Stimulated activated CD8-positive, alpha-beta memory T cell treated with anti-CD3 and anti-CD28 coated beads, Interleukin-7, amount 100 ng/mL, for 48 hours (primary cell): ENCODE measurements at regions not wholly inside any gene's neighbourhood (a gene's known extent, or its start where the extent isn't known, plus 50 kb on each side); places are given as distances from the start of the nearest gene placed in this dataset.
A peak's percentile ranks its signal among the peaks of the same experiment; 100 is the strongest.
"Not testable (repeated sequence)": the region's sequence is repeated elsewhere in the genome, so short reads cannot be mapped to it uniquely, and the experiment has no call there.

Source experiments
- DNase-seq, 2 donors: peaks; one replicate each; pipeline ENCODE4 v3.0.0-alpha.2; 2020; ENCODE audit warnings: low read depth in 1 of 2; ENCODE audit errors: extremely low read depth in 1 of 2

DNA sequence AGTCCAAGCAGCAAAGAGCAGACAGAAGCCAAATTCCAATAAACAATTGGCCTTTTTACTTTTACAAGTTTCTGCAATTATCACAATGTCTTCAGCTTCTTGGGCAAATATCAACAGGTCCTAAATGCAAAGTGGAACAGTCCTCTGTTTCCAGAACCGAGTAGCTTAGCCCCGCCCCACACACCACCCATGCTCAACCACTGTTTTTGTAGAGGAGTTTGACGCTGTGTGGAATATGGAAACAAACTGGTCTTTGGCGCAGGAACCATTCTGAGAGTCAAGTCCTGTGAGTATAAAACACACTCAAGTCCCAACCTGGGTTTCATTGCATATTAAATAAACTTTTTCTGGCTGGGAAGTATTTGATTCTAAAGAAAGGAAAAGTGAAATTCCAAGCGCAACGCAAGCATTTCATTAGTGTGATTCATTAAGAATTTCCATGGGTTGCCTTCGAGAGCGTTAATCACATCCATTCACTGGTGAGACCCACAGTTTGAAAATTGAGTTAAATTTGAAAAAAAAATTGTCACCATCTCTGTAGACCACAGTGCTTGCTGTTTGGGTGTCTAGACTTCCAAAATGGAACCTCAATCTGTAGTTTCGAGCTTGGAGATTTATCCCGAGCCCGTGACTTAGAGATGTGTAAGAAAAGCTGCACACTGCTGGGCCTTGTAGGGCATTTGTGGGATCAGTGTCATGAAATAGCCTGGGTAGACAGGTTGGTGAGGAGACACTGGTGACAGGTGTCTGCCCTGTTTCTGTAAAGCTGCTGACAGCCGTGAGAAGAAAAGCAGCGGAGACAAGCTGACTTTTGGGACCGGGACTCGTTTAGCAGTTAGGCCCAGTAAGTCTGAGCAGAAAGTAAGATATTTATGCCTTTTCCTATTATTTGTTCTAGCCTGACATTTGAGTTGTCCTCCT is 96.1 kb downstream of the DAD1 start:
- DNase-seq: no peak

GRCh38 chr14:22491683-22492621 is 97.1 kb downstream of the DAD1 start:
- DNase-seq: peak in 1 of 2 donors; percentile 29

GRCh38 chr14:22491053-22491452 is 98.0 kb downstream of the DAD1 start:
- DNase-seq: not testable (repeated sequence)

GRCh38 chr14:22489957-22490950 is 98.8 kb downstream of the DAD1 start:
- DNase-seq: no peak

DNA sequence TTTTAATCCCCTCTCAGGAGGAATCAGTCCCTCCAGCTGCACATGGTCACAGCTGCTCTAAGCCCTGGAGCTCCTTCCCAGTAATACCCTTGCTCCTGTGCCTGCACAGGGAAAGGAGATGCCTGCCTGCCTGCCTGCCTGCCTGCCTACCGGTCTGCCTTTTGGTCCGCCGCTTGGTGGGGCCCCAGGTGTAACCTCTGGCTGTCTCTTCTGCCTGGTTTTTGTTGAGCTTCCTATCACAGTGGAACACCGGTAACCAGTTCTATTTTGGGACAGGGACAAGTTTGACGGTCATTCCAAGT is 99.8 kb downstream of the DAD1 start:
- no peak for DNase-seq

GRCh38 chr14:22488522-22489243 is 100.3 kb downstream of the DAD1 start:
- DNase-seq: no peak

GRCh38 chr14:22487941-22488340 is 101.1 kb downstream of the DAD1 start:
- DNase-seq: no peak

DNA sequence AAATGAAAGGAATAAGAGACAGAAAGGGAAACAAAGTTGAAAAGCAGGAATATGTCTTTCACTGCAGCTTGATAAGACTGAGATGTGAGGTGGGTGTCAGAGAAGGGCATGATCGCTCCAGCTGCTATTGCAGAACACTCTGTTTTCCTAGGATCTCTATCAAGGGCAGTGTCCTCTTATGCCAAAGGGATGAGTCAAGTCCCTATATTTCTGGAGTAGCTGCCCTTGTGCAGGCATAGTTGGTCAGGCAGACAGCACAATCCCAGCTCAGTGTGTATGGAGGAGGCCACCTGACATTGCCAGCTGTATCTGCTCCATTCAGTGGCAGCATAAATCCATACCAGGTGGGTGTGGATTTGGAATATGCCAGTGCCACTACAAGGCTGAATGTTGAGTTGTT is 101.6 kb downstream of the DAD1 start:
- DNase-seq: no peak

- no peak for DNase-seq
Measured at GRCh38 chr14:22486675-22487074, 102.3 kb downstream of the DAD1 start.

DNA sequence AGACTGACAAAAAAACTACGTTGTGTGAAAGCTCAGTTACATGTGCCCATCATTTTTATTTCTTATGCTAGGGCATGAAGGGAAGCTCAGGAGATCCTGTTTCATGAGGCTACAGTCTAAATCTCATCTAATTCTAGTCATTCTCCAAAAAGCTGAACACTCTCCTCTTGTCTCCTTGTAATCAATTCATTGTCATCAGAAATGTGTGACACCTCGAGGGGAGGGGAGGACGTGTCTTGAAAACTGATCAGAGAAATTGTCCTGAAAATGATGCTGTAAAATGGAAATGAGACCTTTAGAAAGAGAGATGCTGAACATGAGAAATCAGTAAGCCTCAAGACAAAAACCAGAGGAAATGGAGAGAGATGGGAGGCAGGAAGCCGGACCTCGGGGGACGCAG is 103.4 kb downstream of the DAD1 start:
- no peak for DNase-seq

GRCh38 chr14:22485178-22485577 is 103.8 kb downstream of the DAD1 start:
- no peak for DNase-seq

DNA sequence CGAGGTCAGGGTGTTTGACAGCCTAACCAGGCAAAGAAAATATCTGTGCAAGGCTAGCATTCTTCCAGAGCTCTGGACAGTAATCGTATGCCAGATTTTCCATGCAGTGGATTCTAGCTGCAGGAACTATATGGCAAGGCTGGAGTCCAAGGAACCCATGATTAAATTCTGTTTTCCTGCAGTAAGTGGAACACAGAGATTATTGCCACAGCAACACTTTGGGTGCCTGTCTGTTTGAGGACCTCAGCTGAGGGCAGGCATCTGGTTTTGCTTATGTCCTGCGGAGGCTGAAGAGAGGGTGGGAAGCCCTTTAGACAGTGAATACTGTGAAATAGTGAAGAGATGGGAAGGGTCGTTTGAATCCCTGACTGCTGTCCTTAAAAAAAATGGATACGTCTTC is 104.4 kb downstream of the DAD1 start:
- DNase-seq: no peak

DNA sequence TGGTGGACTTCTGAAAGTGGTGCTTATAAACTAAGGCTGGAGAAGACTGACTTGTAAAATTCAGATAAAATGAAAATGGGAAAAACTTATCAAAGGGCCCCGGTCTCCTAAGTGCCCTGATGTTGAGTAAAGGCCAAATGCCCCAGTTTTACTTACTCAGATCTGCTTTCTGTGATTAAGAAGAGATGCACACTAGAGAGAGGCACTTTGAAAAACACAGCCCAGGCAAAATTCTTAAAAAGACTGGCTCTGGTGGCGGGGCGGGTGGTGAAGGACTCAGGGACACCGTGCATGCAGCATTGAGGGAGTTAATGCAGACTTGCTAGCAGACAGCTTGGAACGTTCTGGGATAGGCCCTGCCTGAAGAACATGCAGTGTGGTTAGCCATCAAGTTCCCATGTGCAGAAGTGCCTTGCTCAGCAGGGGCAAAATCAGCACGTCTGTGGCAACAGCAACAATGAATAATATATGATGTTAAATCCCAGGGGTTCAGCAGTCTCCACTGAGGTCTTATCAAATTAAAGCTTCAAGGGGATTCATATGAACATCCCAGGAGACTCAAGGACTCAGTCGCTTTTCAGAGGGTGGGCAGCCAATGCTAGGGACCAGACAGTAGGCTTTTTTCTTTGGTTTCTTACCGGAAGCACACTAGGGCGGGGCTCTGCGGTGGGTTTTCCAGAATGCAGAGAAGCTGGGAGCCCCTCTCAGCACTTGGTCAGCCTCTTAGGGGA is 105.0 kb downstream of the DAD1 start:
- no peak for DNase-seq

GRCh38 chr14:22482782-22483553 is 106.1 kb downstream of the DAD1 start:
- DNase-seq: no peak

GRCh38 chr14:22482085-22482694 is 106.8 kb downstream of the DAD1 start:
- no peak for DNase-seq

- DNase-seq: no peak
Measured at GRCh38 chr14:22481546-22481945, 107.5 kb downstream of the DAD1 start.

DNA sequence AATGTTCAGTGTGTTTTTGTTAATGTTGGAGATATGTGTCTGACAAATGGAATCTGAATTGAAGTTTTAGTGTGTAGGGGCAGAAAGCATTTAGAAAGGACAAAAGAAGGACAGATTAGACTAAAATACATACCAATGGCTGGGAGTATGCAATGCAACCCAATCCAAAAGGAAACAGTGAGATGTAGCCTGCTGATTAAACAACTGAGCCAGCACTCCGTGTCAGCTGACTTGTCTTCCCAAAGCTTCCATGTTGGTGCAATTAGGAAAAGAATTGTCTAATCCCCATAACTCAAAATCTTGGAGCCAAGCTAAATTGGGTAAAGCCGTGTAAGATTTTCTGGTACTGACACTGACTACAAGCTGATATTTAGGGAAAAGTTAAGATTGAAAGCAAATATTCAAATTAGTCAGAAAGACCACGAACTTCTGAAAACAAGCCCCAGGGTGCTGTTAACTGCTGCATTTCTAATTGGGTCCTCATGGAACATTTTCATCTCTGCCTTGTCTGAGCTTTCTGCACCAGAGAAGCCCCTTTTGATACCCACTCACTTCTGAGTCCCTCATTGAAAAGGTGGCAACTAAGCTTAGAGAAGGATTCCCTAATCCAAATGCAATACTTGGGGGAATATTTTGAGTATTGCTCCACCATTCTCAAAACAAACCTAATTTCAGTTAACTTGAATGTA is 109.1 kb downstream of the DAD1 start:
- no peak for DNase-seq

DNA sequence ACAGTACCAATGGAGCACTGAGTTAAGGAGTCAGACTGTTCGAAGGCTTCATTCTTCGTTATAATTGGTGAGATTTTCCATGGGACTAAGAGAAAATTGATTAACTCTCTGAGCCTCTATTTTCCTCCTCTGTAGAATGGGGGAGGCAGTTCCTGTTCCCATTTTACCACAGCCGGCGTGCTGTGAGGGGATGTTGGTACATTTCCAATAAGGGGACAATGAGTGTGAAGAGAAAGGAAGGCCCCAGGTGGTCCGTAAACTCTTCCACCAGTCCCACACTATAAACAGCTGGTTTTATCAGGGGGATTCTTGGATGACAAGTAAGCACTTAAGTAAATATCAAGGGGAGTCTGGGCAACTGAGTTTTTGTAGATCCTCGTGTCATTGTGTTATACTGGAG is 109.9 kb downstream of the DAD1 start:
- no peak for DNase-seq
